ENCODE measurements at regions not wholly inside any gene's neighbourhood (a gene's known extent, or its start where the extent isn't known, plus 50 kb on each side); places are given as distances from the start of the nearest gene placed in this dataset.

DNA sequence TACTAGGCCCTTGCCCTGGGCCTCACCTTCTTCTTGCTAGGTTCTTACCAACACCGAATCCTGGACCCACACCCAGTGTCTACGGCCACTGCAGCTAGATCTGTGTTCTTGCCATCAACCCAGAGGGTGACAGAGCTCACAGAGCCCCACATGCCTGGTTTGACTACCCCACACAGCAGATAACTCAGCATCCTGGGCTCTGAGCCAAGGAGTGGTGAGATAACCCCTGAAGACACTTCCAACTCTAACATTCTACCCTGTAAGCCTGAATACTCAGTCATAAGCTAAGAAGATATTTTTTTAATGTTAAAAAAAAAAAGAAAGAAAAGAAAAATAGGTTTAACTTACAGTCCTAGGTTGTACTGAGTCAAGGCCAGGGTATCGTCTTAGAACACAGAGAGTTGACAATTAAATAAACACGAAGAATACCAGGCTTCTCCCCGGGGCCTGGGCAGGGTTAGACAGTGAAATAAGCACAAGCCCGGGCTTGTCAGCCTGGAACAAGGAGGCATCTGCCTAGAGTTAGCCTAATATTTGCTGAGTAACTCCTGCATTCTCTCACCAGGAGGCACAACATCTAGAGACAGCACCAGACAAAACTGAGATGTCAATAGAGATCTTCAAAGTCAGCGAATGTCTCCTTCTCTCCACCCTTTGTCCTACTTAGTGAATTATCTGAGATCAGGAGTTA lies 556.5 kb upstream of the LRRN3 start:
- Histone ChIP-seq H3K9me3 (no peaks in the 10 kb centered on the region), H3K36me3 (replicated peaks in 1 of 2; ENCODE audit: insufficient read depth in 1 of 2, low read depth in 2 of 2) (no peaks in the 10 kb centered on the region), H3K27me3 (no peaks in the 10 kb centered on the region), H3K4me3 (no peak overlapping the region), H3K27ac (no peak overlapping the region), H3K4me1 (no peaks in the 10 kb centered on the region)
- no peak for TF ChIP-seq POLR2A (IDR thresholded peaks at IDR 0.05)
- TF ChIP-seq, protein P1, sequence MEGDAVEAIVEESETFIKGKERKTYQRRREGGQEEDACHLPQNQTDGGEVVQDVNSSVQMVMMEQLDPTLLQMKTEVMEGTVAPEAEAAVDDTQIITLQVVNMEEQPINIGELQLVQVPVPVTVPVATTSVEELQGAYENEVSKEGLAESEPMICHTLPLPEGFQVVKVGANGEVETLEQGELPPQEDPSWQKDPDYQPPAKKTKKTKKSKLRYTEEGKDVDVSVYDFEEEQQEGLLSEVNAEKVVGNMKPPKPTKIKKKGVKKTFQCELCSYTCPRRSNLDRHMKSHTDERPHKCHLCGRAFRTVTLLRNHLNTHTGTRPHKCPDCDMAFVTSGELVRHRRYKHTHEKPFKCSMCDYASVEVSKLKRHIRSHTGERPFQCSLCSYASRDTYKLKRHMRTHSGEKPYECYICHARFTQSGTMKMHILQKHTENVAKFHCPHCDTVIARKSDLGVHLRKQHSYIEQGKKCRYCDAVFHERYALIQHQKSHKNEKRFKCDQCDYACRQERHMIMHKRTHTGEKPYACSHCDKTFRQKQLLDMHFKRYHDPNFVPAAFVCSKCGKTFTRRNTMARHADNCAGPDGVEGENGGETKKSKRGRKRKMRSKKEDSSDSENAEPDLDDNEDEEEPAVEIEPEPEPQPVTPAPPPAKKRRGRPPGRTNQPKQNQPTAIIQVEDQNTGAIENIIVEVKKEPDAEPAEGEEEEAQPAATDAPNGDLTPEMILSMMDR (IDR thresholded peaks at IDR 0.05) = no peak
- intact Hi-C loops (cut with DNase I) = no loop called here
- no peak for DNase-seq
- ATAC-seq = no peak
- 62 to 67% methylated on average over 7 of the region's 7 CpGs for WGBS, 2 donors

DNA sequence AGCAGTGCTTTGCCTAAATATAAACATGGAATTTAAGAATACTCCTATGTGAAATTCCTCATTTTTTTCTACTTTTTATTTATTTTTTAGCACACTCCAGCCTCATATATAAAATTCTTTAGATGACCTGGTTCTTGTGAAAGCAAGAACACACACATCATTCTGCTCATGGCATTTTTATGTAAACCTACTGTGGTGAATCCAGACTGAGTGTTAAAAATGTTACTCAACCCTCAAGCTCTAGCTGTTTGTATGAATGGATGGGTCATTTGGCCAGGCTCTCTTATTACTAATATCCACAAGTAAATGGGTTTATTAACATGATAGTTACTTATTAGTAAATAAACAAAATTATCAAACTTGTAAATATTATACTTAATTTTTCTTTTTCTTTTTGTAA lies 551.7 kb upstream of the LRRN3 start:
- H3K27me3 ChIP-seq = no peaks in the 10 kb centered on the region
- no peak for DNase-seq
- H3K4me1 ChIP-seq = no peaks in the 10 kb centered on the region
- no peaks in the 10 kb centered on the region for H3K9me3 ChIP-seq
- intact Hi-C loops (cut with DNase I) = no loop called here
- no peak overlapping the region for H3K4me3 ChIP-seq
- H3K27ac ChIP-seq = no peak overlapping the region
- no peak for ATAC-seq
- no peaks in the 10 kb centered on the region for H3K36me3 ChIP-seq (replicated peaks in 1 of 2; ENCODE audit: insufficient read depth in 1 of 2, low read depth in 2 of 2)
- TF ChIP-seq, protein P1 (IDR thresholded peaks at IDR 0.05) = no peak
- no peak for TF ChIP-seq POLR2A (IDR thresholded peaks at IDR 0.05)

DNA sequence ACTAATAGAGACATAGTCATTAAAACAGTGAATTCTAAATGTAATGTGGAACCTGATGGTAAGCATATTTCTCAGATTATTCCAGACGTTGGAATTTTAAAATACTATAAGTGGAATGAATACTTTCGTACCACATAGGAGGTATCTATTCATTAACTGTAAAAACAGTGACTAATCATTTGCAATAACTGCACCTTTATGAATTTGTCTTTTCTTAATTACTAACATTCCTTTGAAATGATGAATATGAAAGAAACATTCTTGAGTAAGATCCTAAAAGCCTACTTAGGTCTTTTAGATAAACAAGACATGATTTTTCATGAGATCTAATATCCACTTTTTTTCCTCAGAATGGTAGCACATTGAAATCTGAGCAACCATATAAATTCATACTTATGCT lies 549.0 kb upstream of the LRRN3 start:
- no peak overlapping the region for H3K4me3 ChIP-seq
- no peaks in the 10 kb centered on the region for H3K4me1 ChIP-seq
- no peaks in the 10 kb centered on the region for H3K36me3 ChIP-seq (replicated peaks in 1 of 2; ENCODE audit: insufficient read depth in 1 of 2, low read depth in 2 of 2)
- ATAC-seq (no peak), DNase-seq (no peak)
- 57 to 71% methylated on average over 2 of the region's 2 CpGs for WGBS, 2 donors
- H3K27me3 ChIP-seq = no peaks in the 10 kb centered on the region
- no peaks in the 10 kb centered on the region for H3K9me3 ChIP-seq
- TF ChIP-seq, protein P1 (IDR thresholded peaks at IDR 0.05) = no peak
- TF ChIP-seq POLR2A (IDR thresholded peaks at IDR 0.05) = no peak
- no peak overlapping the region for H3K27ac ChIP-seq
- intact Hi-C loops (cut with DNase I) = no loop called here

DNA sequence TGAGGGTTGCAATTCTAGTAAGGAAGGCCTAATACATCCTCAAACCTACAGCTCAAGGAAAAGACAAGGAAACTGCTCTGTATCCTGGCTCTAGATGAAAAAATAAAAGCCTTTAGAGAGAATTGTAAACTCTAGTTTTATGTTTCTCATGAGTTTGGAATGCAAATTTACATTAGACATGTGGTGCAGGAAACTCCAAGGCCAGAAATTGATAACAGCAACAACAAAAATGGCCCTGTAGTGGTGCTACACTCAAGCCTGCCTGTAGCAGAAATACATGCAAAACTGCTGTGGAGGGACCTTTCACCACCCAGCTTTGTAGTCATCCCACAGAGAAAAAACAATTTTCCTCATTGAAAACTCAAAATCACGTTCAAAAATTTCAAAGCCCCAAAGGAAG lies 546.7 kb upstream of the LRRN3 start:
- H3K36me3 ChIP-seq (replicated peaks in 1 of 2; ENCODE audit: insufficient read depth in 1 of 2, low read depth in 2 of 2) = no peaks in the 10 kb centered on the region
- no peak overlapping the region for H3K4me3 ChIP-seq
- no peaks in the 10 kb centered on the region for H3K9me3 ChIP-seq
- 88 to 100% methylated on average over 1 of the region's 1 CpG for WGBS, 2 donors
- ATAC-seq (no peak), DNase-seq (no peak)
- intact Hi-C loops (cut with DNase I) = no loop called here
- no peaks in the 10 kb centered on the region for H3K4me1 ChIP-seq
- no peaks in the 10 kb centered on the region for H3K27me3 ChIP-seq
- TF ChIP-seq, protein P1 (IDR thresholded peaks at IDR 0.05) = no peak
- TF ChIP-seq POLR2A (IDR thresholded peaks at IDR 0.05) = no peak
- no peak overlapping the region for H3K27ac ChIP-seq

DNA sequence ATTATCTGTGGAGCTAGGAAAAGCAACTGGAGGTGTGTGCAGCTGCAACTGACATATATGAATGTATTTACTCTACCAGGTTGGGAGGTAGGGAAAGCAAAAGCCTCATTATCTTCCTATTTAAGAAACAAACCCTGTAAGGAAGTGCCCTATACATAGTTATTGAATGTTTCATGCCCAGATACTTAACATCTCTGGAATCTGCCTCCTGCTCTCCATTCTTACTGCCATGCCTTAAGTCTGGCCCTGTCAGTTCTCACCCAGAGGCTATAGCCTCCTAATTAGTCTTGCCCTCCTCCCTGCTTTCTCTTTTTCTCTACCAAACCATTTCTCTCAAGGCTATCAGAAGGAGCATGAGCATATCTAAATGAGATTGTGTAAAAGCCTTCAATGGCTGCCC lies 542.6 kb upstream of the LRRN3 start:
- ATAC-seq (no peak), DNase-seq (no peak)
- Histone ChIP-seq H3K4me1 (no peaks in the 10 kb centered on the region), H3K27me3 (no peaks in the 10 kb centered on the region), H3K9me3 (peaks cover 0 to 9% (median 2%) of the 10 kb centered on the region in 3 donors), H3K27ac (no peak overlapping the region), H3K4me3 (no peak overlapping the region), H3K36me3 (replicated peaks in 1 of 2; ENCODE audit: insufficient read depth in 1 of 2, low read depth in 2 of 2) (no peaks in the 10 kb centered on the region)
- intact Hi-C loops (cut with DNase I) = no loop called here
- TF ChIP-seq POLR2A (IDR thresholded peaks at IDR 0.05) = no peak
- TF ChIP-seq, protein P1 (IDR thresholded peaks at IDR 0.05) = no peak

All from body of pancreas (tissue), 4 donors.